ENCODE measurements at regions not wholly inside any gene's neighbourhood (a gene's known extent, or its start where the extent isn't known, plus 50 kb on each side); places are given as distances from the start of the nearest gene placed in this dataset.

- TF ChIP-seq SUZ12 (IDR thresholded peaks at IDR 0.05; ENCODE audit: extremely low read depth, insufficient read depth, insufficient read length) (no peak), ZNF274 (IDR thresholded peaks at IDR 0.05; ENCODE audit: low read depth, low read length) (no peak), YY1 (IDR thresholded peaks at IDR 0.05; ENCODE audit: insufficient read depth, insufficient read length) (no peak)
These were observed 62.5 kb downstream of the MRPL36 start for GRCh38 chr5:1736889-1737711.
